Activated B cell treated with CpG ODN at 0.5 μM for 24 hours (primary cell): ENCODE measurements at regions not wholly inside any gene's neighbourhood (a gene's known extent, or its start where the extent isn't known, plus 50 kb on each side); places are given as distances from the start of the nearest gene placed in this dataset.

Experiments
- ATAC-seq: fragments of 200-7000 bp; cut with Tn5 transposase; one replicate; pipeline ENCODE4 v1.10.0; 2021; ENCODE audit warnings: low read depth, mild to moderate bottlenecking, moderate library complexity
- CTCF ChIA-PET: fragments of 350-600 bp; sonication (Branson Sonifier 250); formaldehyde crosslinking; loops from one replicate; lab custom pipeline; 2021; ENCODE audit warnings: antibody characterized with exemption; lab: Charles Lee
- POLR2A ChIA-PET: fragments of 350-600 bp; sonication (Branson Sonifier 250); formaldehyde crosslinking; loops from one replicate; lab custom pipeline; 2021; ENCODE audit warnings: antibody characterized with exemption; lab: Charles Lee
- DNase-seq: peaks from one replicate; pipeline ENCODE4 v3.0.0; 2022
- H3K27ac Mint-ChIP-seq: one replicate; pipeline ENCODE4 v1.8.0; 2020; ENCODE audit warnings: mixed read lengths
- H3K27me3 Mint-ChIP-seq: one replicate; pipeline ENCODE4 v1.8.0; 2021; ENCODE audit warnings: mixed read lengths
- H3K36me3 Mint-ChIP-seq: one replicate; pipeline ENCODE4 v1.8.0; 2021; ENCODE audit warnings: low read depth, mixed read lengths
- H3K4me1 Mint-ChIP-seq: one replicate; pipeline ENCODE4 v1.8.0; 2021; ENCODE audit warnings: mixed read lengths
- H3K4me3 Mint-ChIP-seq: one replicate; pipeline ENCODE4 v1.8.0; 2020; ENCODE audit warnings: mild to moderate bottlenecking, mixed read lengths
- H3K9me3 Mint-ChIP-seq: one replicate; pipeline ENCODE4 v1.8.0; 2020; ENCODE audit warnings: mixed read lengths
- intact Hi-C: fragments of 100-400 bp; cut with micrococcal nuclease; formaldehyde crosslinking; loops from one replicate; pipeline ENCODE4 v1.15.1; 2024
- TF ChIP-seq, protein P1 (sequence below): fragments of 200-600 bp; IDR thresholded peaks from one replicate; pipeline ENCODE4 v1.8.0; 2022; ENCODE audit warnings: antibody characterized with exemption, mild to moderate bottlenecking

DNA sequence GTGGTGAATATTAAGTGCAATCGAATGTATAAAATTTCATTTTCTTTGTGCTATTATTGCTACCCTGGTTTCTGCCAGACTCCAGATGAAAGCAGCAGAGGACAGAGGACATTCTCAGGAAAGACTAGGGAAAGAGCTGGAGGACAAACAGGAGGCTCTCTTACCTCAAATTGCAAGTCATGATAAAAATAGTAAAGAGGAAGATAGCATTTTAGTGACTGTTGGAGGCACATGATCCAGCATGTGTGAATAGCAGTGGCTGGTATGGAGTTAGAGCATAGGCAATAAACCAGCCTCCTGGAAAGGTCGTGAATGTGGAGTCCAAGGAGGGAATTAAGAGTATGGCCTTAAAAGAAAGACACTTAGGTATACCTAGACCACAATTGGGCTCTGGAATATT is 1040.0 kb downstream of the STPG2 start:
- TF ChIP-seq, protein P1, sequence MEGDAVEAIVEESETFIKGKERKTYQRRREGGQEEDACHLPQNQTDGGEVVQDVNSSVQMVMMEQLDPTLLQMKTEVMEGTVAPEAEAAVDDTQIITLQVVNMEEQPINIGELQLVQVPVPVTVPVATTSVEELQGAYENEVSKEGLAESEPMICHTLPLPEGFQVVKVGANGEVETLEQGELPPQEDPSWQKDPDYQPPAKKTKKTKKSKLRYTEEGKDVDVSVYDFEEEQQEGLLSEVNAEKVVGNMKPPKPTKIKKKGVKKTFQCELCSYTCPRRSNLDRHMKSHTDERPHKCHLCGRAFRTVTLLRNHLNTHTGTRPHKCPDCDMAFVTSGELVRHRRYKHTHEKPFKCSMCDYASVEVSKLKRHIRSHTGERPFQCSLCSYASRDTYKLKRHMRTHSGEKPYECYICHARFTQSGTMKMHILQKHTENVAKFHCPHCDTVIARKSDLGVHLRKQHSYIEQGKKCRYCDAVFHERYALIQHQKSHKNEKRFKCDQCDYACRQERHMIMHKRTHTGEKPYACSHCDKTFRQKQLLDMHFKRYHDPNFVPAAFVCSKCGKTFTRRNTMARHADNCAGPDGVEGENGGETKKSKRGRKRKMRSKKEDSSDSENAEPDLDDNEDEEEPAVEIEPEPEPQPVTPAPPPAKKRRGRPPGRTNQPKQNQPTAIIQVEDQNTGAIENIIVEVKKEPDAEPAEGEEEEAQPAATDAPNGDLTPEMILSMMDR = no peak
- no peak overlapping the region for H3K27ac Mint-ChIP-seq
- H3K9me3 Mint-ChIP-seq = no peaks in the 10 kb centered on the region
- no peaks in the 10 kb centered on the region for H3K36me3 Mint-ChIP-seq
- no peak for ATAC-seq
- no peak for DNase-seq
- ChIA-PET CTCF (no interaction called here), POLR2A (no interaction called here)
- intact Hi-C loops = no loop called here
- no peak overlapping the region for H3K4me3 Mint-ChIP-seq
- H3K4me1 Mint-ChIP-seq = no peaks in the 10 kb centered on the region
- no peaks in the 10 kb centered on the region for H3K27me3 Mint-ChIP-seq

GRCh38 chr4:97104006-97104405 is 1039.3 kb downstream of the STPG2 start:
- intact Hi-C loops = no loop called here
- Mint-ChIP-seq H3K27ac (no peak overlapping the region), H3K4me3 (no peak overlapping the region), H3K27me3 (no peaks in the 10 kb centered on the region), H3K4me1 (no peaks in the 10 kb centered on the region), H3K9me3 (no peaks in the 10 kb centered on the region), H3K36me3 (no peaks in the 10 kb centered on the region)
- DNase-seq = no peak
- CTCF ChIA-PET = no interaction called here
- TF ChIP-seq, protein P1 = no peak
- POLR2A ChIA-PET = no interaction called here
- no peak for ATAC-seq

- no peaks in the 10 kb centered on the region for H3K4me1 Mint-ChIP-seq
- ChIA-PET CTCF (no interaction called here), POLR2A (no interaction called here)
- no peak for DNase-seq
- TF ChIP-seq, protein P1 = no peak
- H3K27me3 Mint-ChIP-seq = no peaks in the 10 kb centered on the region
- intact Hi-C loops = no loop called here
- H3K9me3 Mint-ChIP-seq = no peaks in the 10 kb centered on the region
- H3K27ac Mint-ChIP-seq = no peak overlapping the region
- no peak overlapping the region for H3K4me3 Mint-ChIP-seq
- H3K36me3 Mint-ChIP-seq = no peaks in the 10 kb centered on the region
- ATAC-seq = no peak
These were observed 1038.6 kb downstream of the STPG2 start for GRCh38 chr4:97104666-97105065.

GRCh38 chr4:97105347-97106099 is 1037.8 kb downstream of the STPG2 start:
- ChIA-PET POLR2A (no interaction called here), CTCF (no interaction called here)
- DNase-seq (no peak), ATAC-seq (no peak)
- Mint-ChIP-seq H3K27ac (no peak overlapping the region), H3K4me3 (no peak overlapping the region), H3K36me3 (no peaks in the 10 kb centered on the region), H3K9me3 (no peaks in the 10 kb centered on the region), H3K4me1 (no peaks in the 10 kb centered on the region), H3K27me3 (no peaks in the 10 kb centered on the region)
- TF ChIP-seq, protein P1 = no peak
- intact Hi-C loops = no loop called here

DNA sequence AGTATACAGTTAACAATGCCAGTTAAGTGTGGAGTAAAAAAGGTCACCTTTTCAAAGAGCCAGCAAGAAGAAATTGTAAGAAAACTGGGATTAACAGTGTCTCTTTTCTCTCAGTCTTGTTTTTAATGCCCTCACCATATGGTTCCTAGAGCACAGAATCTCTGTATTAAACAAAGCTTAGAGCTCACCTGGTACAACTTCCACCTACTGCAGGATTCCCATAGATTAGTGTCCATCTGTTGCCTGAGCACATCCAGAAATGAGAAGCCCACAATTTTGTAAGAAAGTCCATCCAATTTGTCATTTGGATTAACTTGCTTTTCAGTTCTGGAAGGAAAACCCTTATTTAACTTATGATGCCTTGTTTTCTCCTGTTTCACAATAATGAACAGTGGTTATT is 1037.1 kb downstream of the STPG2 start:
- CTCF ChIA-PET = no interaction called here
- intact Hi-C loops = no loop called here
- no peaks in the 10 kb centered on the region for H3K36me3 Mint-ChIP-seq

More for the DNA sequence above, 1037.1 kb downstream of the STPG2 start:
- H3K27ac Mint-ChIP-seq = no peak overlapping the region
- POLR2A ChIA-PET = no interaction called here
- ATAC-seq (no peak), DNase-seq (no peak)
- H3K9me3 Mint-ChIP-seq = no peaks in the 10 kb centered on the region
- H3K4me3 Mint-ChIP-seq = no peak overlapping the region
- H3K27me3 Mint-ChIP-seq = no peaks in the 10 kb centered on the region
- H3K4me1 Mint-ChIP-seq = no peaks in the 10 kb centered on the region
- TF ChIP-seq, protein P1 = no peak
